ENCODE measurements at regions not wholly inside any gene's neighbourhood (a gene's known extent, or its start where the extent isn't known, plus 50 kb on each side); places are given as distances from the start of the nearest gene placed in this dataset.

DNA sequence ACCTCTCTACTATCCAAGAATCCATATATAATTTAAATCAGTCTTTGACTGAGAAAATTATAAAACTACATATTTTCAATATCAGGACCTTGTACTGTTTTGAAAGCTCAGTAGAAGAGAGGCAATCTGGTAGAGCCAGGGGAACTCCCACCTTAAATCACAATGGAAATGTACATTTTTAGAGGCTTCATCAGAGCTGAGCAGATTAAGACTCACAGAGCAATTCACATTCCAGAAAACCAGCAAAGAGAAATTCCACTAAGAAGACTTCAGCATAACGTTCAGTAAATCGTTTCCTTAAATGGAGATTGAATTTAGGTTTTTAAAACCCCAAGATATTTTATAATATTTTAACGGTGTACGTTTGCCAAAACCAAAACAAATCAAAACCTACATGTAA, 227.8 kb upstream of the TRPM3 start:
- TF ChIP-seq, protein P1, sequence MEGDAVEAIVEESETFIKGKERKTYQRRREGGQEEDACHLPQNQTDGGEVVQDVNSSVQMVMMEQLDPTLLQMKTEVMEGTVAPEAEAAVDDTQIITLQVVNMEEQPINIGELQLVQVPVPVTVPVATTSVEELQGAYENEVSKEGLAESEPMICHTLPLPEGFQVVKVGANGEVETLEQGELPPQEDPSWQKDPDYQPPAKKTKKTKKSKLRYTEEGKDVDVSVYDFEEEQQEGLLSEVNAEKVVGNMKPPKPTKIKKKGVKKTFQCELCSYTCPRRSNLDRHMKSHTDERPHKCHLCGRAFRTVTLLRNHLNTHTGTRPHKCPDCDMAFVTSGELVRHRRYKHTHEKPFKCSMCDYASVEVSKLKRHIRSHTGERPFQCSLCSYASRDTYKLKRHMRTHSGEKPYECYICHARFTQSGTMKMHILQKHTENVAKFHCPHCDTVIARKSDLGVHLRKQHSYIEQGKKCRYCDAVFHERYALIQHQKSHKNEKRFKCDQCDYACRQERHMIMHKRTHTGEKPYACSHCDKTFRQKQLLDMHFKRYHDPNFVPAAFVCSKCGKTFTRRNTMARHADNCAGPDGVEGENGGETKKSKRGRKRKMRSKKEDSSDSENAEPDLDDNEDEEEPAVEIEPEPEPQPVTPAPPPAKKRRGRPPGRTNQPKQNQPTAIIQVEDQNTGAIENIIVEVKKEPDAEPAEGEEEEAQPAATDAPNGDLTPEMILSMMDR (IDR thresholded peaks at IDR 0.05; ENCODE audit: partially characterized antibody, unreplicated experiment), result no peak
- no peak for DNase-seq
- no peak overlapping the region for H3K27ac Mint-ChIP-seq (ENCODE audit: unreplicated experiment)
- H3K36me3 Mint-ChIP-seq (ENCODE audit: unreplicated experiment), result no peaks in the 10 kb centered on the region
- no peaks in the 10 kb centered on the region for H3K9me3 Mint-ChIP-seq (ENCODE audit: unreplicated experiment)
- H3K27me3 Mint-ChIP-seq (ENCODE audit: unreplicated experiment), result no peaks in the 10 kb centered on the region
- H3K4me3 Mint-ChIP-seq (ENCODE audit: unreplicated experiment), result no peak overlapping the region
- peaks cover 8% of the 10 kb centered on the region for H3K4me1 Mint-ChIP-seq (ENCODE audit: low read depth, unreplicated experiment)

DNA sequence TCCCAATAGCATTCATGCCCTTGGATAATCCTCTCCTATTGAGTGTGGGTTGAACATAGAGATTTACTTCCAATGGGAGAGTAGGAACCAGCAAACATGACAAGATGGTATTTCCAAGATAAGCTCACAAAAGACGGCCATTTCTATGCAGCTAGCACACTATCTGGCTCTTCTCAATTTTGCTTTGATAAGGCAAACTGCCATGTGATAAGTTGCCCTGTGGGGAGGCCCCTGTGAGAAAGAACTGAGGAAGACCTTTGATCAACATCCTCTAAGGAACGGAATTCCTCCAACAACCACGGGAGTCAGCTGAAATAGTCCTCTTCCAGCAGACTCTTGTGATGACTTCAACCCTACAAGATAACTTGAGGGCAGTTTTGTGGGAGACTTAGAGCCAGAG, 211.9 kb upstream of the TRPM3 start:
- Mint-ChIP-seq H3K9me3 (ENCODE audit: unreplicated experiment) (peaks cover 2% of the 10 kb centered on the region), H3K27ac (ENCODE audit: unreplicated experiment) (no peak overlapping the region), H3K4me1 (ENCODE audit: low read depth, unreplicated experiment) (no peaks in the 10 kb centered on the region), H3K27me3 (ENCODE audit: unreplicated experiment) (peaks cover 3% of the 10 kb centered on the region), H3K4me3 (ENCODE audit: unreplicated experiment) (no peak overlapping the region), H3K36me3 (ENCODE audit: unreplicated experiment) (no peaks in the 10 kb centered on the region)
- TF ChIP-seq, protein P1 (IDR thresholded peaks at IDR 0.05; ENCODE audit: partially characterized antibody, unreplicated experiment), result no peak
- DNase-seq, result no peak

DNA sequence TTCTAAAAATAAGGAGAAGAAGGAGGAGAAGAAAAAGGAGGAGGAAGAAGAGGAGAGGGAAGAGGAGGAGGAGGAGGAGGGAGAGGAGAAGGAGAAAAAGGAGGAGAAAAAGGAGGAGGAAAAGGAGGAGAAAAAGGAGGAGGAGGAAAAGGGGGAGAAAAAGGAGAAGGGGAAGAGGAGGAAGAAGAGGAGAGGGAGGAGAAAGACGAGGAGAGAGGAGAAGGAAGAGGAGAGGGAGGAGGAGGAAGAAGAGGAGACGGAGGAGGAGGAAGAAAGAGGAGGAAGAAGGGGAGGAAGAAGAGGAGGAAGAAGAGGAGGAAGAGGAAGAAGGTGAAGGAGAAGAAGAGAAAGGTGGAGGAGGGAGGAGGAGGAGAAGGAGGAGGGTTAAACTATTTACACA, 210.2 kb upstream of the TRPM3 start:
- no peak overlapping the region for H3K4me3 Mint-ChIP-seq (ENCODE audit: unreplicated experiment)
- H3K27ac Mint-ChIP-seq (ENCODE audit: unreplicated experiment), result no peak overlapping the region
- TF ChIP-seq, protein P1 (IDR thresholded peaks at IDR 0.05; ENCODE audit: partially characterized antibody, unreplicated experiment), result no peak
- H3K4me1 Mint-ChIP-seq (ENCODE audit: low read depth, unreplicated experiment), result no peaks in the 10 kb centered on the region
- peaks cover 3% of the 10 kb centered on the region for H3K27me3 Mint-ChIP-seq (ENCODE audit: unreplicated experiment)
- no peak for DNase-seq
- H3K36me3 Mint-ChIP-seq (ENCODE audit: unreplicated experiment), result no peaks in the 10 kb centered on the region
- H3K9me3 Mint-ChIP-seq (ENCODE audit: unreplicated experiment), result no peaks in the 10 kb centered on the region

DNA sequence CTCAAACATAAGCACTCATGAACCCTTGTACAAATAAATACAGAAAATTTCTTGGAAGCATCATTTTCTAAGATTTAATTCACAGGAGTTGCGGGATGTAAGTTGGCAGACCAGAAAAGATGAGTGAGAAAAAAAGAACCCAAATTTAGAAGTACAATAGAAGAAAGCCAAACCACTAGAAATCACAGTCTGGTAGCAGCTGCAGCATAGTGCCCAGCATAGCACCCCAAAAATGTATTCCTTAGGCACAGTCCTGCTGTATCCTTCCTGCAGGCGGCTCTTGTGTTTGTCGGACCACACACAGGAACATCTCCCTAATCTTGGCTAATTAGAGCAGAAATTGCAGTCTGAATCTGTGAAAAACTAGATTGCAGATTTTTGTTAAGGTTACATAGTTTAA, 208.5 kb upstream of the TRPM3 start:
- DNase-seq, result no peak

DNA sequence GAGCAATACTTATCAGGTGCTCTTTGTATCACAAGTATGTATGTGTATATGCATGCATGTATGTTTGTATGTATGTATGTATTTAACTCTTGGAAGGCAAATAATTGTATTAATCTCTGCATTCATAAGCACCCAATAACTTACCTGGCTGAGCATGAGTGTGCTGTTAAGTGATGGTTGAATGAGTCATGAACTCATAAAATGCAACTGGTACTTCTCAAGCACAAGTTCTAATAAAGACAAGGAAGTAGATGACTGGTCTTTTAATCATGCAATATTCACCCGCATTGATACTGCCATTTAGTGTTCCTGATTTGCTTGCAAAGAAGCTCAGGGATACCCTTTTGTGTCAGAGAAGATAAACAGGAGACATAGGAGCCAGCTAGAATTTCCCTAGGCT, 204.9 kb upstream of the TRPM3 start:
- no peak overlapping the region for H3K4me3 Mint-ChIP-seq (ENCODE audit: unreplicated experiment)
- DNase-seq, result no peak
- H3K36me3 Mint-ChIP-seq (ENCODE audit: unreplicated experiment), result no peaks in the 10 kb centered on the region
- H3K9me3 Mint-ChIP-seq (ENCODE audit: unreplicated experiment), result no peaks in the 10 kb centered on the region
- H3K27me3 Mint-ChIP-seq (ENCODE audit: unreplicated experiment), result no peaks in the 10 kb centered on the region
- no peaks in the 10 kb centered on the region for H3K4me1 Mint-ChIP-seq (ENCODE audit: low read depth, unreplicated experiment)
- no peak overlapping the region for H3K27ac Mint-ChIP-seq (ENCODE audit: unreplicated experiment)
- TF ChIP-seq, protein P1 (IDR thresholded peaks at IDR 0.05; ENCODE audit: partially characterized antibody, unreplicated experiment), result no peak

More for the DNA sequence above, 208.5 kb upstream of the TRPM3 start:
- no peak overlapping the region for H3K4me3 Mint-ChIP-seq (ENCODE audit: unreplicated experiment)
- H3K4me1 Mint-ChIP-seq (ENCODE audit: low read depth, unreplicated experiment), result no peaks in the 10 kb centered on the region
- H3K9me3 Mint-ChIP-seq (ENCODE audit: unreplicated experiment), result no peaks in the 10 kb centered on the region
- TF ChIP-seq, protein P1 (IDR thresholded peaks at IDR 0.05; ENCODE audit: partially characterized antibody, unreplicated experiment), result no peak
- H3K36me3 Mint-ChIP-seq (ENCODE audit: unreplicated experiment), result no peaks in the 10 kb centered on the region
- no peak overlapping the region for H3K27ac Mint-ChIP-seq (ENCODE audit: unreplicated experiment)
- peaks cover 3% of the 10 kb centered on the region for H3K27me3 Mint-ChIP-seq (ENCODE audit: unreplicated experiment)
